ENCODE measurements at regions not wholly inside any gene's neighbourhood (a gene's known extent, or its start where the extent isn't known, plus 50 kb on each side); places are given as distances from the start of the nearest gene placed in this dataset.

DNA sequence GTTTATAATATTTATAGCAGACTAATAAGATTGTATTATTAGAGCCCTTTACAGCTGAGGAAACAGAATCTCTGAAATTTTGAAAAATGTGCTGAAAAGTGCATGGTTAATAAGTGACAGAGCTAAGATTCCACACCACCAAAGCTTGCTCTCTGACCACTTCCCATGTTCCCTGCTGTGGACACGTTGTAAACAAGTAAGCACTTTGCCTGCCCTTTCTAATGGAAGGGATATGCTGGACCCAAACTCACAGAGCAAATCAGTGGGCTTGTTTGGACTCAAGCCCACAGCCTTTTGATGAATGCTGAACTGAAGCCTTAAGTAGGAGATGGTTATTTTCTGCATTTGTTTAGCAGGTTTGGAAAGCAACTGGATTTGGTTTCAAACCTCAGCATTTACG is 214.0 kb upstream of the TMEM72 start:
- Histone ChIP-seq H3K36me3 (ENCODE audit: control insufficient read depth in 4 of 4, insufficient read depth in 4 of 4, low read length in 4 of 4) (no peaks in the 10 kb centered on the region), H3K27ac (ENCODE audit: low read depth in 1 of 2, low read length in 1 of 2) (no peak overlapping the region), H3K9ac (ENCODE audit: insufficient read depth in 1 of 2, low read length in 2 of 2) (no peak overlapping the region), H3K27me3 (ENCODE audit: control insufficient read depth in 3 of 3, insufficient read depth in 3 of 3, low read length in 2 of 3) (no peaks in the 10 kb centered on the region), H3K4me3 (no peak overlapping the region), H3K4me1 (ENCODE audit: control insufficient read depth in 5 of 5, insufficient read depth in 5 of 5, low read length in 5 of 5) (peaks cover 0 to 11% (median 0%) of the 10 kb centered on the region in 5 donors), H3K9me3 (ENCODE audit: control insufficient read depth in 4 of 4, insufficient read depth in 3 of 4, low read length in 3 of 4) (peaks cover 0 to 2% (median 0%) of the 10 kb centered on the region in 4 donors)
- peak; percentile 15 to 66 (median 46) for DNase-seq
- ATAC-seq (ENCODE audit: insufficient read depth, low FRiP score) = no peak
- TF ChIP-seq, protein P1, sequence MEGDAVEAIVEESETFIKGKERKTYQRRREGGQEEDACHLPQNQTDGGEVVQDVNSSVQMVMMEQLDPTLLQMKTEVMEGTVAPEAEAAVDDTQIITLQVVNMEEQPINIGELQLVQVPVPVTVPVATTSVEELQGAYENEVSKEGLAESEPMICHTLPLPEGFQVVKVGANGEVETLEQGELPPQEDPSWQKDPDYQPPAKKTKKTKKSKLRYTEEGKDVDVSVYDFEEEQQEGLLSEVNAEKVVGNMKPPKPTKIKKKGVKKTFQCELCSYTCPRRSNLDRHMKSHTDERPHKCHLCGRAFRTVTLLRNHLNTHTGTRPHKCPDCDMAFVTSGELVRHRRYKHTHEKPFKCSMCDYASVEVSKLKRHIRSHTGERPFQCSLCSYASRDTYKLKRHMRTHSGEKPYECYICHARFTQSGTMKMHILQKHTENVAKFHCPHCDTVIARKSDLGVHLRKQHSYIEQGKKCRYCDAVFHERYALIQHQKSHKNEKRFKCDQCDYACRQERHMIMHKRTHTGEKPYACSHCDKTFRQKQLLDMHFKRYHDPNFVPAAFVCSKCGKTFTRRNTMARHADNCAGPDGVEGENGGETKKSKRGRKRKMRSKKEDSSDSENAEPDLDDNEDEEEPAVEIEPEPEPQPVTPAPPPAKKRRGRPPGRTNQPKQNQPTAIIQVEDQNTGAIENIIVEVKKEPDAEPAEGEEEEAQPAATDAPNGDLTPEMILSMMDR (IDR thresholded peaks at IDR 0.05; ENCODE audit: control extremely low read depth, extremely low read depth) = no peak
- 40 to 65% methylated on average over 2 of the region's 2 CpGs for WGBS, 2 donors

DNA sequence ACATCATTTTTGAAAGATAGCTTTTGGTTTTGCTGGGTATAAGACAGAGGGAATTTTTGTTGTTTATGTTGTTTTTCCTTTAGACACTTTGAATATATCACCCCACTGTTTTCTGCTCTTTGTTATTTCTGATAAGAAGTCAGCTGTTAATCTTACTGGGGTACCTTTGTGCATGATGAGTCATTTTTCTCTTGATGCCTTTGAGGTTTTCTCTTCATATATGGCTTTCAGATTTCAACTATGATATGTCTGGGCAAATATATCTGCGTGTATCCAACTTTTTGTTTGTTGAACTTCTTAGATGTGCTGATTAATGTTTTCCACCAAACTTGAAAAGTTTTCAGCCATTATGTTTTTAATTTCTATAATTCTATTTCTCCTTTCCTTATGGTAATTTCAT is 208.6 kb upstream of the TMEM72 start:
- no peaks in the 10 kb centered on the region for H3K27me3 ChIP-seq (ENCODE audit: control insufficient read depth in 3 of 3, insufficient read depth in 3 of 3, low read length in 2 of 3)
- no peak overlapping the region for H3K4me3 ChIP-seq
- no peak for DNase-seq
- H3K4me1 ChIP-seq (ENCODE audit: control insufficient read depth in 5 of 5, insufficient read depth in 5 of 5, low read length in 5 of 5) = no peaks in the 10 kb centered on the region
- H3K9me3 ChIP-seq (ENCODE audit: control insufficient read depth in 4 of 4, insufficient read depth in 3 of 4, low read length in 3 of 4) = peaks cover 0 to 4% (median 1%) of the 10 kb centered on the region in 4 donors
- ATAC-seq (ENCODE audit: insufficient read depth, low FRiP score) = no peak
- H3K27ac ChIP-seq (ENCODE audit: low read depth in 1 of 2, low read length in 1 of 2) = no peak overlapping the region
- no peak overlapping the region for H3K9ac ChIP-seq (ENCODE audit: insufficient read depth in 1 of 2, low read length in 2 of 2)
- WGBS, 2 donors = 87 to 92% methylated on average over 1 of the region's 1 CpG
- TF ChIP-seq, protein P1 (IDR thresholded peaks at IDR 0.05; ENCODE audit: control extremely low read depth, extremely low read depth) = no peak
- no peaks in the 10 kb centered on the region for H3K36me3 ChIP-seq (ENCODE audit: control insufficient read depth in 4 of 4, insufficient read depth in 4 of 4, low read length in 4 of 4)

DNA sequence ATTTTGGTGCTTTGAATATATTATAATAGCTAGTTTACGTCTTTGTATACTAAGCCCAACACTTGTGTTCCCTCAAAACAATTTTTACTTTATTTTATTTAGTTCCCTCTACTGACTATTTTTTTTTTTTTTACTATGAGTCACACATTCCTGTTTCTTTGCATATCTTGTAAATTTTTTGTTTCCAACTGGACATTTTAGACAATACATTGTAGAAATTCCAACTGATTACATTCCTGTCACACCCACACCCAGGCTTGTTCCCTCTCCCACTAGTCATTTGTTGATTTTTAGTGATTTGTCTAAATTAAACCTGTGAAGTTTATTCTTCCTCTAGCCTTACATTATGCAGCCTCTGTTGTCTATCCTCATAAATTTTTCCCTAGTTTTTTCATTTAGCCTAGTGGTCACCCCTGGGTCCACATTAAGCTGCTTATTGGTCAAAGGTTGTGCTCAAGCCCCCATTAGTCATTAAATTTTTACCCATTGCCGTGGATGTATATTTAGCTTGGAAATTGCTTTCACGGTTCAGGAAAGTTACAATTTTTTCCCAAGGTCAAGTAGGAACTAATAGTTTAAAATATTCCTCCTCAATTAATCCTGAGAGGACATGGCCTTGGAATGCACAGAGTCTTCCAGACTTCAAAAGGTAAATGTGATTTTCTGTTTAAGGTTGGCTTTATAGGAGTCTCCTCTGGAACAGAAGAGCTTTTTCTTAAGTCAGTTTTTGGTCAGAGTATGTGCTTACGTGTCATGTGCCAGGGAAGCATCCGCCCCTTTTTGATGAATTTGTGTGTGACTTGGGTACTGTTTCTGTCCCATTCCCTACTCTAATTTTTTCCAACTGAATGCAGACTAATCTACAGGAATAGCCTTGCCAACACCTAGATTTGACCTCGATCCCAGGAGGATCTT is 207.6 kb upstream of the TMEM72 start:
- no peak for ATAC-seq (ENCODE audit: insufficient read depth, low FRiP score)
- no peaks in the 10 kb centered on the region for H3K4me1 ChIP-seq (ENCODE audit: control insufficient read depth in 5 of 5, insufficient read depth in 5 of 5, low read length in 5 of 5)
- peaks cover 0 to 4% (median 1%) of the 10 kb centered on the region in 4 donors for H3K9me3 ChIP-seq (ENCODE audit: control insufficient read depth in 4 of 4, insufficient read depth in 3 of 4, low read length in 3 of 4)
- H3K27me3 ChIP-seq (ENCODE audit: control insufficient read depth in 3 of 3, insufficient read depth in 3 of 3, low read length in 2 of 3) = no peaks in the 10 kb centered on the region
- H3K27ac ChIP-seq (ENCODE audit: low read depth in 1 of 2, low read length in 1 of 2) = no peak overlapping the region
- no peak for DNase-seq
- H3K36me3 ChIP-seq (ENCODE audit: control insufficient read depth in 4 of 4, insufficient read depth in 4 of 4, low read length in 4 of 4) = no peaks in the 10 kb centered on the region
- H3K4me3 ChIP-seq = no peak overlapping the region
- WGBS, 2 donors = 86 to 93% methylated on average over 6 of the region's 6 CpGs
- TF ChIP-seq, protein P1 (IDR thresholded peaks at IDR 0.05; ENCODE audit: control extremely low read depth, extremely low read depth) = no peak
- no peak overlapping the region for H3K9ac ChIP-seq (ENCODE audit: insufficient read depth in 1 of 2, low read length in 2 of 2)
